ENCODE measurements at regions not wholly inside any gene's neighbourhood (a gene's known extent, or its start where the extent isn't known, plus 50 kb on each side); places are given as distances from the start of the nearest gene placed in this dataset.

GRCh38 chr9:4423207-4423610 lies 67.1 kb upstream of the SLC1A1 start:
- TF ChIP-seq, protein P1, sequence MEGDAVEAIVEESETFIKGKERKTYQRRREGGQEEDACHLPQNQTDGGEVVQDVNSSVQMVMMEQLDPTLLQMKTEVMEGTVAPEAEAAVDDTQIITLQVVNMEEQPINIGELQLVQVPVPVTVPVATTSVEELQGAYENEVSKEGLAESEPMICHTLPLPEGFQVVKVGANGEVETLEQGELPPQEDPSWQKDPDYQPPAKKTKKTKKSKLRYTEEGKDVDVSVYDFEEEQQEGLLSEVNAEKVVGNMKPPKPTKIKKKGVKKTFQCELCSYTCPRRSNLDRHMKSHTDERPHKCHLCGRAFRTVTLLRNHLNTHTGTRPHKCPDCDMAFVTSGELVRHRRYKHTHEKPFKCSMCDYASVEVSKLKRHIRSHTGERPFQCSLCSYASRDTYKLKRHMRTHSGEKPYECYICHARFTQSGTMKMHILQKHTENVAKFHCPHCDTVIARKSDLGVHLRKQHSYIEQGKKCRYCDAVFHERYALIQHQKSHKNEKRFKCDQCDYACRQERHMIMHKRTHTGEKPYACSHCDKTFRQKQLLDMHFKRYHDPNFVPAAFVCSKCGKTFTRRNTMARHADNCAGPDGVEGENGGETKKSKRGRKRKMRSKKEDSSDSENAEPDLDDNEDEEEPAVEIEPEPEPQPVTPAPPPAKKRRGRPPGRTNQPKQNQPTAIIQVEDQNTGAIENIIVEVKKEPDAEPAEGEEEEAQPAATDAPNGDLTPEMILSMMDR (IDR thresholded peaks at IDR 0.05; ENCODE audit: low read length), result no peak
- no peak for TF ChIP-seq EZH2 (optimal IDR thresholded peaks at IDR 0.05; ENCODE audit: low read depth, low read length)

Measured in MM.1S (cell line).